ENCODE measurements at regions not wholly inside any gene's neighbourhood (a gene's known extent, or its start where the extent isn't known, plus 50 kb on each side); places are given as distances from the start of the nearest gene placed in this dataset.
"Not testable (repeated sequence)": the region's sequence is repeated elsewhere in the genome, so short reads cannot be mapped to it uniquely, and the experiment has no call there.

- no peak for DNase-seq (ENCODE audit: low read depth)
These were observed 167.9 kb downstream of the NRN1 start for GRCh38 chr6:5838656-5839396.

GRCh38 chr6:5837323-5837722, 169.4 kb downstream of the NRN1 start:
- DNase-seq (ENCODE audit: low read depth), result no peak

- not testable (repeated sequence) for DNase-seq (ENCODE audit: low read depth)
These were observed 170.1 kb downstream of the NRN1 start for GRCh38 chr6:5836597-5836996.

- DNase-seq (ENCODE audit: low read depth), result no peak
These were observed 173.6 kb downstream of the NRN1 start for GRCh38 chr6:5833120-5833519.

GRCh38 chr6:5832668-5833067, 174.1 kb downstream of the NRN1 start:
- DNase-seq (ENCODE audit: low read depth), result no peak

- DNase-seq (ENCODE audit: low read depth), result not testable (repeated sequence)
These were observed 175.4 kb downstream of the NRN1 start for GRCh38 chr6:5831219-5831862.

- DNase-seq (ENCODE audit: low read depth), result no peak
These were observed 178.4 kb downstream of the NRN1 start for GRCh38 chr6:5828296-5828695.

- DNase-seq (ENCODE audit: low read depth), result no peak
These were observed 179.4 kb downstream of the NRN1 start for GRCh38 chr6:5827056-5827904.

GRCh38 chr6:5824382-5824983, 182.2 kb downstream of the NRN1 start:
- DNase-seq (ENCODE audit: low read depth), result not testable (repeated sequence)

All from fibroblast of the conjunctiva (primary cell).